ENCODE measurements at regions not wholly inside any gene's neighbourhood (a gene's known extent, or its start where the extent isn't known, plus 50 kb on each side); places are given as distances from the start of the nearest gene placed in this dataset.

- DNase-seq (ENCODE audit: low spot score), result no peak
- Histone ChIP-seq H3K4me3 (no peak overlapping the region), H3K27ac (no peak overlapping the region)
- TF ChIP-seq CTCF (IDR thresholded peaks at IDR 0.05), result no peak
These were observed 698.8 kb downstream of the MECOM start for GRCh38 chr3:168964736-168965135.

GRCh38 chr3:168961271-168961670 is 702.2 kb downstream of the MECOM start:
- Histone ChIP-seq H3K4me3 (no peak overlapping the region), H3K27ac (no peak overlapping the region)
- no peak for TF ChIP-seq CTCF (IDR thresholded peaks at IDR 0.05)
- DNase-seq (ENCODE audit: low spot score), result no peak

- no peak overlapping the region for H3K27ac ChIP-seq
- no peak for DNase-seq (ENCODE audit: low spot score)
- H3K4me3 ChIP-seq, result no peak overlapping the region
- no peak for TF ChIP-seq CTCF (IDR thresholded peaks at IDR 0.05)
These were observed 703.8 kb downstream of the MECOM start for GRCh38 chr3:168959731-168960130.

- no peak for TF ChIP-seq CTCF (IDR thresholded peaks at IDR 0.05)
- Histone ChIP-seq H3K27ac (no peak overlapping the region), H3K4me3 (no peak overlapping the region)
- DNase-seq (ENCODE audit: low spot score), result no peak
These were observed 705.0 kb downstream of the MECOM start for GRCh38 chr3:168958466-168958865.

- H3K27ac ChIP-seq, result no peak overlapping the region
- no peak for TF ChIP-seq CTCF (IDR thresholded peaks at IDR 0.05)
These were observed 707.4 kb downstream of the MECOM start for GRCh38 chr3:168956076-168956475.

GRCh38 chr3:168952551-168952950 is 711.0 kb downstream of the MECOM start:
- H3K4me3 ChIP-seq, result no peak overlapping the region

More at GRCh38 chr3:168956076-168956475, 707.4 kb downstream of the MECOM start:
- H3K4me3 ChIP-seq, result no peak overlapping the region
- DNase-seq (ENCODE audit: low spot score), result no peak

More at GRCh38 chr3:168952551-168952950, 711.0 kb downstream of the MECOM start:
- TF ChIP-seq CTCF (IDR thresholded peaks at IDR 0.05), result no peak
- DNase-seq (ENCODE audit: low spot score), result no peak
- H3K27ac ChIP-seq, result no peak overlapping the region

Measured in coronary artery (tissue), 2 donors.